ENCODE measurements at regions not wholly inside any gene's neighbourhood (a gene's known extent, or its start where the extent isn't known, plus 50 kb on each side); places are given as distances from the start of the nearest gene placed in this dataset.

- TF ChIP-seq CTCF (IDR thresholded peaks at IDR 0.05): no peak
- no peak for TF ChIP-seq POLR2A (IDR thresholded peaks at IDR 0.05)
- TF ChIP-seq POLR2AphosphoS5 (IDR thresholded peaks at IDR 0.05): no peak
Measured at GRCh38 chr14:97539884-97540283, 742.7 kb downstream of the VRK1 start.

All from breast epithelium (tissue), 3 donors.